HepG2 (cell line): ENCODE measurements at regions not wholly inside any gene's neighbourhood (a gene's known extent, or its start where the extent isn't known, plus 50 kb on each side); places are given as distances from the start of the nearest gene placed in this dataset.

Source experiments
- CEBPG ChIP-seq: IDR thresholded peaks from 2 replicates; pipeline ENCODE4 v1.6.1; 2016
- ETV5 ChIP-seq: IDR thresholded peaks from 2 replicates; pipeline ENCODE4 v1.6.1; 2018; ENCODE audit warnings: missing biosample characterization, missing genetic modification reagents, inconsistent platforms, borderline replicate concordance
- GTF2F1 ChIP-seq: fragments of 150-350 bp; IDR thresholded peaks from 2 replicates; pipeline ENCODE4 v1.6.1; 2014; ENCODE audit warnings: low read length
- HINFP ChIP-seq: sonication (generic); formaldehyde crosslinking; IDR thresholded peaks from 2 replicates; pipeline ENCODE4 v1.4.0; 2020; ENCODE audit warnings: low read depth, mild to moderate bottlenecking, missing genetic modification reagents
- KAT2B ChIP-seq: fragments of 150-350 bp; IDR thresholded peaks from 2 replicates; pipeline ENCODE4 v1.6.1; 2014; ENCODE audit warnings: low read depth, low read length, borderline replicate concordance
- KDM2A ChIP-seq: sonication (generic); formaldehyde crosslinking; IDR thresholded peaks from 2 replicates; pipeline ENCODE4 v1.4.0; 2020; ENCODE audit warnings: low read depth, missing genetic modification reagents, borderline replicate concordance
- KDM4B ChIP-seq: sonication (generic); formaldehyde crosslinking; IDR thresholded peaks from 2 replicates; pipeline ENCODE4 v1.4.0; 2020; ENCODE audit warnings: missing genetic modification reagents
- MLLT10 ChIP-seq: sonication (generic); formaldehyde crosslinking; IDR thresholded peaks from 2 replicates; pipeline ENCODE4 v1.4.0; 2020; ENCODE audit warnings: missing genetic modification reagents
- MXD4 ChIP-seq: IDR thresholded peaks from 2 replicates; pipeline ENCODE4 v1.6.1; 2016; ENCODE audit warnings: mild to moderate bottlenecking, missing biosample characterization, missing genetic modification reagents
- NFAT5 ChIP-seq: sonication (generic); formaldehyde crosslinking; IDR thresholded peaks from 2 replicates; pipeline ENCODE4 v1.4.0; 2020; ENCODE audit warnings: missing genetic modification reagents
- STAG1 ChIP-seq: sonication (generic); formaldehyde crosslinking; IDR thresholded peaks from 2 replicates; pipeline ENCODE4 v1.4.0; 2020; ENCODE audit warnings: missing genetic modification reagents
- ZBED4 ChIP-seq: sonication (generic); formaldehyde crosslinking; IDR thresholded peaks from 2 replicates; pipeline ENCODE4 v1.4.0; 2020; ENCODE audit warnings: missing genetic modification reagents, borderline replicate concordance
- ZKSCAN1 ChIP-seq: fragments of 150-350 bp; IDR thresholded peaks from 2 replicates; pipeline ENCODE4 v1.6.1; 2014; ENCODE audit warnings: low read length
- ZNF251 ChIP-seq: sonication (generic); formaldehyde crosslinking; IDR thresholded peaks from 2 replicates; pipeline ENCODE4 v1.9.0; 2021; ENCODE audit warnings: mild to moderate bottlenecking, missing genetic modification reagents
- ZNF317 ChIP-seq: sonication (generic); formaldehyde crosslinking; IDR thresholded peaks from 2 replicates; pipeline ENCODE4 v1.5.0; 2020; ENCODE audit warnings: mild to moderate bottlenecking, missing genetic modification reagents
- ZNF333 ChIP-seq: sonication (generic); formaldehyde crosslinking; IDR thresholded peaks from 2 replicates; pipeline ENCODE4 v1.4.0; 2020; ENCODE audit warnings: mild to moderate bottlenecking, missing genetic modification reagents, borderline replicate concordance
- ZNF720 ChIP-seq: sonication (generic); formaldehyde crosslinking; IDR thresholded peaks from 2 replicates; pipeline ENCODE4 v1.4.0; 2020; ENCODE audit warnings: missing genetic modification reagents
- ZNF747 ChIP-seq: sonication (generic); formaldehyde crosslinking; IDR thresholded peaks from 2 replicates; pipeline ENCODE4 v1.8.1; 2023; ENCODE audit warnings: missing genetic modification reagents, mild to moderate bottlenecking, borderline replicate concordance
- ZNF768 ChIP-seq: sonication (generic); formaldehyde crosslinking; IDR thresholded peaks from 2 replicates; pipeline ENCODE4 v1.4.0; 2020; ENCODE audit warnings: missing genetic modification reagents

- TF ChIP-seq NFAT5 (CRISPR knock-in tag) = no peak
- no peak for TF ChIP-seq CEBPG (CRISPR knock-in tag)
- no peak for TF ChIP-seq ZNF333 (CRISPR knock-in tag)
- TF ChIP-seq ETV5 = no peak
- TF ChIP-seq ZNF251 (CRISPR knock-in tag) = no peak
- peak; percentile 41; the same call in 1 of the 2 replicates for TF ChIP-seq KDM4B
- peak; percentile 27; the same call in 1 of the 2 replicates for TF ChIP-seq ZNF768 (CRISPR knock-in tag)
- TF ChIP-seq ZKSCAN1 = no peak
- no peak for TF ChIP-seq ZNF720 (CRISPR knock-in tag)
- no peak for TF ChIP-seq MXD4 (CRISPR knock-in tag)
- TF ChIP-seq GTF2F1 = no peak
- TF ChIP-seq ZNF317 (CRISPR knock-in tag) = 0 out of 2 replicates have a peak, but pooled peaks have one; percentile 28
- no peak for TF ChIP-seq ZNF747
- TF ChIP-seq KAT2B = no peak
- peak; percentile 85 for TF ChIP-seq STAG1 (CRISPR knock-in tag)
- no peak for TF ChIP-seq MLLT10
- peak; percentile 58; the same call in 1 of the 2 replicates for TF ChIP-seq KDM2A (CRISPR knock-in tag)
- TF ChIP-seq HINFP (CRISPR knock-in tag) = no peak
- TF ChIP-seq ZBED4 (CRISPR knock-in tag) = no peak
Measured at GRCh38 chr6:169326067-169326799, 72.6 kb upstream of the THBS2 start (continued).
